GM18498 (cell line): ENCODE measurements at regions not wholly inside any gene's neighbourhood (a gene's known extent, or its start where the extent isn't known, plus 50 kb on each side); places are given as distances from the start of the nearest gene placed in this dataset.

Experiments used
- ATAC-seq: cut with Tn5 transposase; IDR thresholded peaks from one replicate; pipeline ENCODE4 v1.9.1; 2021; ENCODE audit warnings: mild to moderate bottlenecking, moderate library complexity; ENCODE audit not compliant: unreplicated experiment

DNA sequence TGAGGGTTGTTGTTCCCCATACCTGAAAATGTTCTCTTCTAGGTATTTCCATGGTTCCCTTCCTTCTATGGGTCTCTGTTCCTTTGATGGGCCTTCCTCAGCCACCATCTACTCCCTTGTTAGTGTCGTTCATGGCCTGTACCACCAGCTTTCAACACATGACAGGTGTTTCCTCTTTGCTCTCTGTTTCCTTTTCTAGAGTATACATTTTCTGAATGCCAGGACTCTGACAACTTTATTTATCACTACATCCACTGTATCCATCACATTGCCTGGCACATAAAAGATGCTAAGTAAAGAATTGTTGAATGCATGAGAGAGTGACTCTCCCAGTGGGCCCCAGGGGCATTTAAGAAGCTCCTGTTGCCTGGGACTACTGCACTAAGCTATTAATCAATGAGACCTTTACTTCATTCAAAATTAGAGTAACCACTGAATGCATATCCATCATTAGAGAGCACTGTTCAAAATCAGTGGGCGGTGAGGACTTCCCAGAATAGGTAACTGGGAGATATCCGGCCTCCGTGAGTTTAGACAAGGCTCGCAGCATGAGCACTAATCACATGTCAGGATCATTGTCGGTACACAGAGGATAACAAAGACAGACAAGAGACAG, 255.0 kb downstream of the CBLN1 start:
- ATAC-seq: no peak

DNA sequence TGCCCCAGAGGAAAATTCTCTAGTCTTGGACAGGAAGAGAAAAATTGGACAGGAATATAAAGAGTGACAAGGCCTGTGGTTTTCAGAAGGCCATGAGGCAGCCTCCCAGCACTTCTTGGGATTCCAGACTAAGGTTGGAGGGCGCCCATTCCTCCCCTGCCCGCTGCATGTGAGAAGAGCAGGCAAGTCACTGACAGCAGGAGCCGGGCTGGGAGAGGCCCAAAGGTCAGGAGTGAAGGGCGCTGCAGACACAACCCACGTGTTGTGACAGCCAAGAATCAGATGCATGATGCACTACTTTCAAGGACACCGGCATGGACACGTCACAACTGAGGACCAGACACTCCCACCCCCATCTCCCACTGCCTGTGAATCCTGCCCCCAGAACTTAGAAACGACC, 256.7 kb downstream of the CBLN1 start:
- ATAC-seq: no peak

DNA sequence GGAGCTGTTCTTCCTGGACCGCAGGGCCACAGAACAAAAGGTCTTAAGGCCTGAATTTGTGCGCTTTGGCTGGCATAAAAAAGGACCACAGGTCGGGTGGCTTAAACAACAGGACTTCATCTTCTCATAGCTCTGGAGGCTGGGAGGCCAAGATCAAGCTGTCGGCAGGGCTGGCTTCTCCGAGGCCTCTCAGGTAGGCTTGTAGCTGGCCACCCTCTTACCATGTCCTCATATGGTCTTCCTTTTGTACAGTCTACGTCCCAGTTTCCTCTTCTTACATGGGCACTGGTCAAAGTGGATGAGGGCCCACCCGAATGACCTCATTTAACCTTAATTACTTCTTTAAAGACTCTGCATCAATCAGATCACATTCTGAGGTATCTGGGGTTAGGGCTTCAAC, 257.6 kb downstream of the CBLN1 start:
- no peak for ATAC-seq

DNA sequence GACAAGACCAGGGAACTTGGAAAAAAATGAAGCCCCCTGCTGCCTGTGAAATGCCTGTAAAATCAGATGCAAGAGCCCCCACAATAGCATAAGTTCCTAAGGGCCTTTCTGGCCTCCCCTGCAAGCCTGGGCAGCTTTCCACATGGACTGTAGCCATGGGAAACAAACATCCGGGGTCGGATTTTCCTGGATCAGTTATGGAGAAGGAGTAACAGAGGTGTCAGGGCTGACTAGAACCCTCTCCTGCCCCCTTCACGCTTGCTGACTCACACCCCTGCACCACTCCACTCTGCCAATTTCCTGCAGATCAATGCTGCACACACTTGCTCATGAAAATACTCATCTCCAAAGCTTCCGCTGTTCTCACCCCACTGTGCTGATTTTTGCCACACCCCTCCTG, 258.6 kb downstream of the CBLN1 start:
- no peak for ATAC-seq

DNA sequence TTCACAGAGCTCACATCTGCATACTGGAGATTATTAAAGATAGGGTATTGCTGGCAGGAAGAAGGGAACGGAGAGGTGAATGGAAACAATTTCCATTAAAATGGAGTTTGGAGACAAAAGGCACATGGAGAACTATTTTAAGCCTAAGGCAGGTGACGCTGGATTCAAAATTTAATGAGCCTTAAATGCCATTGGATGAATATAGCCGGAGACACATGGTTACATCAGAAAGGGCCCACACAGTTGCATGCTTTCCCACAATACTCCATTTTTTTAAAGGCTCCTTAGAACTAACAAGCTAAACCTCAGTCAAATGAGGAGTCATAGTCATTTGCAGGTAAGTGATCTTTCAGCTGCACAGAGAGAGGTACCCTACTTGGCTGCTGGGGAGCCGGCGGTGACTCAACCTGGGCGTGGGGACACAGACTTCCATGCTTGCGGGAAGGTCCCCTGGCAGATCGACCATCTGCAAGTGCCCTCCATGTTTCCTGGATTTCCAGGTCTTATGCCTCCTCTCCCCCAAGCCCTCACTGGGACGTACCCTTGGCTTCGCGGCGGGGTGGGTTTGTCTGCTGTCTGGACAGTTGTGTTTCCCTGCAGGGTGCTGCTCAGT, 259.2 kb downstream of the CBLN1 start:
- no peak for ATAC-seq

DNA sequence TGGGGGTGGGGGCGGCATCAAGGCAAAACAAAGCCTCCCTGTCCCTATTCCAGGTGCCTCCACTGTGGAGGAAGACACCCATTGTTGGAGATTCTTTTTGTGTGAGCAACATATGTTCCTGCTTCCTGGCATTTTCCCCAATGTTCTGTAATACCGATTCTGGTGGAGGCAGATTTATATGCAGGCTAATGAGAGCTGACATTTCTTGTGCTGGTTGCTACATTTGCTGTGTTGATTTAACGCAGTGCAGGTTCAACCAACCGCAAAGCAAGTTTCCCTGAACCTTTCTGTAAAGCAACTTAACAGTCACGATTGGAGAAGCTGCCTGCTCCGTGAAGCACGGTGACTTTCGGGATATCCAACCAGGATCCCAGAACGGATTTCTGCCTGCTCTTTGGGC, 260.5 kb downstream of the CBLN1 start:
- ATAC-seq: no peak

DNA sequence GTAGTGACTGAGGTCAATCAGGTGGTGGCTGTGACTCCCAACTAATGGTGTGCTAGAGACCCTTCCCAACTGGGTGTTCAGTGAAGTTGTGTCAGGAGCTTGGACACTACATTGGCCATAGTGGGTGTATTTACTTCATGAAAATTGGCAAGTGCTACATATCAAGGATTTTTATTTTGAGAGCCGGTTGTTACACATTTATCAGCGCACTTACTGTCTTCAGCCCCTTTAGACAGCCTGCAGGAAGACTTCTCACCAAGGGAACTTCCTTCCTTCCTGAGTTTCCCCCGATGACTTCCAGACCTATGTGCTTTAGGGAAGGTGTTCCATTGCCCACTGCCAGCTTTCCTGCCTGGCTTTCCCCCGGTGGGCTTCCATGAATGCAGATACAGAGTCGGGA, 261.2 kb downstream of the CBLN1 start:
- no peak for ATAC-seq

DNA sequence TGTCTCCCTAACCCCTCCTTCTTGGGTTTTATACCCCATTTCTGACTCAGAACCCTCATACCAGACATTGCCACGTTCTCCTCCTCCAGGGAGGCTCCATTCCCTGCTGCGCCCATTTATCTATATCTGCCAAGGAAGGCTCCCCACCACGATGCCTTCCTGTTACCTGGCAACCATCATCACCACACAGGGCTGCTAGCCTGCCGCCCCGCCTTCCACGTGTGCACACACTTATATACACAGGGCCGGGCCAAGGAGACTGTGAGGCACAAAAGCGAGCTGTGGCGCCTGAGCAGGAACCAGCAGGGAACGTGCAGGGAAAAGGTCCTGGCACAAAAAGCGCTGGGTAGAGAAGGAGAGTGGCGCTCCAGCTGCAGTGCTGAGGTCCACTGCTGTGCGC, 261.8 kb downstream of the CBLN1 start:
- ATAC-seq: no peak

DNA sequence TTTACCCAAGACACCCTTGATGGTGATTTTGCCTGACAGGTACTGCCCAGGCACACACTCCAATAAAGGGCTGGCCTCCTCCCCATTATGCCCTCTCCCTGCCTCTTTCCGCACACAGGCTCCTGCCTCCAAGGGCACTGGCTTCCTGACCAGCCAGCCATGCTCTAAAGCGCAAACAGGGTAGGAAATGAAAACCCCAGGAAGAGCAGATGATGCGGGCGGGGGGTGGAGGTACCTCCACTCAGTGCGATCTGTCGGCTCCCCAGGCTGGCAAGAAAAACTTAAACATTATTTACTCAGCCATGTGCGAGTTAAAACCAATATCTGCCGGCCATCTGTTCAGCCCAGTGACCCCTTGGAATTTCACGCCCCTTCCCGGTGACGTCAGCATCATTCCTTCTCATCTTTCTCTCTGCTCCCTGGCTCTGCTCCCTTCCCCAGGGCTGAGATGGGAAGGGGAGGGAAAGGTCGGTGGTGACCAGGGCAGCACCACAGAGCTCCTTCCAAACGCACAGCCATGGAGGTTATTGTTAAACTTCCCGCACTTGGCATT, 262.5 kb downstream of the CBLN1 start:
- ATAC-seq: no peak

DNA sequence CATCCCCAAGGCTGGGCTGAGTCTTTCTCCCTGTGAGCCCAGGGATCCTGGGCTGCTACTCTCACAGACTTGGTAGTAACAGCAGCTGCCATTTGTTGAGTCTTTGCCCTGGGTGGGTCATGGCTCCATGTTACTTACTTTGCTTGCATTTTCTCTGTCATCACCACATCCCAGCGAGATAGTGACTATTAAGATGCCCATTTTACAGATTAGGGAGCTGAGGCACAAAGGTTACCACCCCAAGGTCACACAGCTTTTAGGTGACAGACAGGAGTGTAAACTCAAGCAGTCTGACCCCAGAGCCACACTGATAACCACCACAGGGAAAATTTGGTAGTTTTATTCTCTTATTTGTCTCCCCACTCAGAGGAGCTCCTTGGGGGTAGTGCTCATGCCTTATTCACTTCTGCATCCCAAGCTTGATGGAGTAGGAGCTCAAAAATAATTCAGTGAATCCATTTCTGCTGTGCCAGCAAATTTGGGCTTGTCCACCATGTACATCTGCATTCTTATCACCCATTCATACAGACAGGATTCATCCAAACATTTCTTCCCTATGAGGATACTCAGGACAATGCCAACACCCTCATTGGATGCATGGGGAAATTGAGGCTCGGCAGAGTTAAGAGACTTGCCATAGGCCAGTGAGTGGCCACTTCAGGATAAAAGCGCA, 263.2 kb downstream of the CBLN1 start:
- no peak for ATAC-seq

DNA sequence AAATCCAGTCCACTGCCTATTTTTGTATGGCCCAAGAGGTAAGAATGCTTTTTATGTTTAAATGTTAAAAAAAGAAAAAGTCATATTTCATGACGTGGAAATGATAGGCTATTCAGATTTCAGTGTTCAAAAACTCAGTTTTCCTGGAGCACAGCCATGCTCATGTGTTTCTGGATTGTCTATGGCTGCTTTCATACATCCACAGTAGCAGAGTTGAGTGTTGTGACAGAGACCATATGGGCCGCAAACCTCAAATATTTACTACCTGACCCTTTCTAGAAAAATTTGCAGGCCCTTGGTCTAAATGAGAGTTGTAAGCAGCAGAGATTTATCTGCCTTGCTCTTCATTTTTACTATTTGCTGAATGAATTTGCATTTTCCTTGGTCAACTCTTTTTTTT, 264.1 kb downstream of the CBLN1 start:
- ATAC-seq: no peak

DNA sequence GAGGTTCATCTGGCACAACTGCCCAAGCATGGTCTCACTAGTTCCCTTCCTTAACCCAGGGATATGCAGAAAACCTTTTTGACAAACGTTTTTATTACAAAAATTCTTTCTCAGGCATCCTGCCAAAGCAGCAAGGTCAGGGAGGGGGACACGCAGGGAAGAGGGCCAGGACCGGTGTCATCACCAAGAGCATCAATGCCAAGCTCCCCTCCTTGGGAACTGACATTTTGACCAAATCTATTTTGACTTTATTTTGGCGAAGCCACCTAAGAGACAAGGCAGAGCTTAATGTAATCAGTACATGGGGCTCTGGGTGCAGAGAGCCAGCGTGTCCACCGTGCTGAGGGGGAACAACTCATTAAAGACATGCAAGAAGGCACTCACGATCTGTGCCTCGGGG, 265.2 kb downstream of the CBLN1 start:
- ATAC-seq: no peak

DNA sequence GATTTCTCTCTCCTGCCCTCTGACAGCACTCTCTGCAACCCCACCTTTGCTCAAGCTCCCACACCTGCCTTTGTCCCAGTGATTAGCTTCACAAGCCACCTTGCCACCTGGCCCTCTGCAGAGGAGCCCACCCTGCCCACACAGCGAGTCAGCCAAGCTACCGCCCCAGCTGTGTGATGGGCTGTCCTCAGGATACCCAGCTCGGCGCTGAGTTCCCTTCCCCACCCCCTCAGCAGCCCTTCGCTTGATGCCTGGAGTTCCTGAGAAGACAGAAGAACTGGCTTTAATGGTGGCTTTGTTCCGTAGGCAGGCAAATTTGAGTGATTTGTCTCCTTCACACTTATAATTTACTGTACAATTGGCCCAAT, 266.4 kb downstream of the CBLN1 start:
- ATAC-seq: no peak

DNA sequence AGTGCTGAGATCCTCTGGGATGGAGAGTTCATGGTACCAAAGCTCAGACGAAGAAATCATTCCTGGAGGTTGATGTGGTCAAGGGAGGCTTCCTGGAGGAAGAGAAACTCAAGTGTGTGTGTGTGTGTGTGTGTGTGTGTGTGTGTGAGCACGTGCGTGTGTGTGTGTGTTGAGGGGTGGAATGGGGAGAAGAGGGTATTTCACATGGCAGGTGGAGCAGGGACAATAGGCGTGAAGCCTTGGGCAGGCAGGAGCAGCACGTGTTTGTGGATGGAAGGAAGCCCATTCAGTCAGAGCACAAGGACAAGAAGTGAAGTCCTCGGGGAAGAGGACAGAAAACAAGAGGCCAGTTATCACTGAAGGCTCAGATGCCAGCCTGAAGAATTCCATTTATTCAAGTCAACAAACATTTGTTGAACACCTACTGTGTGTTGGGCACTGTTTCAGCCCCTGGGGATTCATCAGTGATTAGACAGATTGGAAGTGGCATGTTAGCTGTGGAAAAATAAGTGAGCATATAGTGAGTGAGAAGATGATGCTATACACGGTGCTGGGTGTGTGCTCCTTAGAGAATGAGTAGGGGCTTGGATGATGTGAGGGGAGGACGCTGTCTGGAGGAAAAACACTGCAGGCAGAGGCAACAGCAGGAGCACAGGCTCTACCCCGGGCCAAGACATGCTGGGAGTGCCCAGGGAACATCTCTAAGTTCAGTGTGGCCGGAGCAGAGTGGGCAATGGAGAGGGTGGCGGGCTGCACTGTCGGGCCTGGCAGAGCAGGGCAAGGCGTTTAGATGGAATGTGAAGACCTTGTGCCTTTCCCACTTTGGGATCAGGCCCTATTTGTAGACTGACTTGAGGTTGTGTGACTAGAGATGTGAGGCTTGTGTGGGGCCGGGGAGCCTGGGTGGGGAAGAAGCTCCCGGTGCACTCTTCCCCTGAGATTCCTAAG, 267.1 kb downstream of the CBLN1 start:
- no peak for ATAC-seq

DNA sequence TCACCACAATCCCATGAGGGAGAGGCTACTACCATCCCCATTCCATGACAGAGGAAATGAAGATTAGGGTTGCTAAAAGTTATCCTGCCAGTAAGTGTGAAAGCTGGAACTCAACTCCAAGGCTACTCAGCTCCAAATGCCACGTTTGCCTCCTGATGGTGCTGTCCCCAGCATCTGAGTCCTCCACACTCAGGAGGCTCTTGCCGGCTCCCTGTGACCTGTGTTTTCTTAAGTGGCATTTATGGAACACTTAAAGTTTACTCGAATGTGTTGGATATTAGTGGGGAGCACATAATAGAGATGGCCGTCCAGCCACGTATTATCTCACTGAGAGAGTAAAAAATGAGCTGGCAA, 267.9 kb downstream of the CBLN1 start:
- ATAC-seq: no peak

DNA sequence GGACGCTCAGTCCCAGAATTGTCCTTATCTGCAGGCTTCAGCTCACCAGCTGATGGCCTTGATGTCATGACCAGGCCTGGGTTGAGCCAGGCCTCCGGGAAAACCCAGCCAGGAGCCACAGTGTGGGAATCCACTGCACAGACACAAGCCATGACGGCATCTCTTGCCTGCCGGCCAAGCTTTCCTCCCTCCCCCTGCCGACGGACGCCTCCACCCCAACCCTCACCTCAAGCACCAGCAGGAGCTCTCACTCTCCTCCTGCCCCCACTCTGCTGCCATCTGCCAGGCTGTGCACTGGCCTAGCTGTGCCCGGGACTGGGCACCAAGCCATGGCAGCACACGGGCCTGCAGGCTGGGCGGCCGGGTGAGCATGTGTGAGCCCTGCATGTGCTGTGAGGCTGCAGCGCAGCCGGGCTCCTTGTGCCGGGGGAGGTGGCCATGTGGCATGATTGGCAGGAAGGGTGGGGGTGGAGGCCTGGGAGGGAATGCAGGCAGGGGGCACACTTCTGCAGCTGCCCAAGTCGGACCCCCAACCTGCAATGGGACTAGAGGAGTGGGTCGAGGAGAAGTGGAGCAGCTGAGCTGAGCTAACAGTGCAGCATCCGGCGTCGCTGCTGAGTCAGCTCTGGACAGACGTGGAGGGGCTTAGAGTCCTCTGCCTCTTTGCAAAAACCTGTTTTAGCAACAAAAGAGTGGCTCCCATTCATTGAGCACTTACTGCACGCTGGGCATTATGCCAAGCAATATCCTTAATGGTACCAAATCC, 268.5 kb downstream of the CBLN1 start:
- ATAC-seq: no peak

DNA sequence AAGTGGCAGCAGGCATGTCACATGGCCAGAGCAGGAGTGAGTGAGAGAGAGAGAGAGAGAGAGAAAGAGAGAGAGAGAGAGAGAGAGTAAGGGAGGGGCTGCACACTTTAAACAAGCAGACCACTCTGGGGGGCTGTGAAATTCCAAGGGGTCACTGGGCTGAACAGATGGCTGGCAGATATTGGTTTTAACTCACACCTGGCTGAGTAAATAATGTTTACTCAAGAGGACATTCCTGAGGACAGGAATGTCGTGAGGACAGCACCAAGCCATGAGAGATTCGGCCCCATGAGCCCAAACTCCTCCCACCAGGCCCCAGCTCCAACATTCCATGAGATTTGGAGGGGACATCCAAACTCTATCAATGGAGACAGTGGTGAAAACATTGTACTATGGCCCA, 269.7 kb downstream of the CBLN1 start:
- no peak for ATAC-seq

DNA sequence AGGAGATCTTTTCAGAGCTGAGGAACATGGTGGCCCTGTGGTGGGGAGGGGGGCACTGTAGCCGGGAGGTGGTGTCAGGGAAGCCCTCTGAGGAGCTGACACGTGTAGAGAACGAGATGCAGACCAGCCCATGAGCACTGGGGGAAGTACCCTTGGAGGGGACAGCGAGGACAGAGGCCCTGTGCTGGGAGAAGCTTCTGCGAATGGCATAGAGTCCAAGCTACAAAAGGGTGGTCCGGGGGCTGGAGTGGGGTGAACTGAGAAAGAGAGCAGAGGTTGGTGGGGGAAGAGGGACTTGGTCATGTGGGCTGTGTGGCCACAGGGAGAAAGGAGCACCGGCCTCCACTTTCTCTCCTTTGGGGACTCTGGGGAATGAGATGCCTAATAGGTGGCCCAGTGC, 270.8 kb downstream of the CBLN1 start:
- ATAC-seq: no peak

DNA sequence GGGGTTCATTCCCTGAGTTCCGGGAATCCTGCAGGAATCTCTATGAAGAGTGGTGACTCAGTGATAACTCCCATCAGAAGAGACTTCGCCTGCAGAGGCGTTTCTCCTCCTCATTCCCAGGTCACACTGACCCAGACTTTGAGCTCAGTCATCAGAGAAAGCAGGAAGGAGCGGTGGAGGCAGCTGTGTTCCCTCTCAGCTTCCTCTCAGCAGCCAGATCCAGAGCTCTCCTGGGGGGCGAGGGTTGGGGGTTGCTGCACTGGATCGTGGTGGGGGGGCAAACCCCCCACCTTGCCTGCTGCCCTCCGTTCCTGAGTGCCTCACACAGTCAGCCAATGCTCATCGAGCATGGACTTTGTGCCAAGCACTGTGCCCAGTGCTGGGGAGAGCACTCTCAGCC, 271.2 kb downstream of the CBLN1 start:
- no peak for ATAC-seq

DNA sequence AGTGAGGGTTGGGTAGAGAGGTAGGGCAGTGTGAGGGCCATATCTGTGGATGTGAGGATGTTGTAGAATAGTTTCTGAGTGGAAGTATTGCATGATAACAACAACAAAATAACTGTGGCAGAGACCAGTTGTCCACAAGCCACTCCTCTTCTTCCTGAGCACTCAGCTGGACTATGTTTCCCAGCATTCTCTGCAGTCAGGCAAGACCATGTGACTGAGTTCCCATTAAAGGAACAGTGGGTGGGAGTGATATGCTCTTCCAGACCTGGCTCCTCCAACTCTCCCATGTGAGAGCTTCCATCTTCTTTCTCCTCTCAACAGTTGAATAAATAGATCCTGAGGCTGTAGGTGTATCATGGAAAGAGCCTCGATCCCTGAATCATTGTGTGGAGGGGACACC, 272.4 kb downstream of the CBLN1 start:
- ATAC-seq: no peak

DNA sequence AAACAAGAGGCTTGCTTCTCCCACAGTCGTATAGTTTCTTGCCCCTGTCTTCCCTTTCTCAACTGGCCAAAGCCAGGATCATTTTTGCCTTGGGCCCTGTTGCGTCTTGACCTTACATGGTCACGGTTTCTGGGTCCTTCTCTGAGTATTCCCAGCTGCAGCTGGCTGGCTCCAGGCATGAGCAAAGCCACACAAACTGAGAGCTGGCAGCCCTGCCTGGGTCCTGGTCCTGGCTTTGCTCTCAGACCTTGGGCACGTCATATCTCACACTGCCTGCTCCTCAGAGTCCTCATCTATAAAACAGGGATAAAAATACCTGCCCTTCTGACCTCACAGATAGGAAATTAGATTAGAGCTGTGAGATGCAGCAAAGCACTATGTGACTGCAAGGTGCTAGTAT, 277.6 kb downstream of the CBLN1 start:
- no peak for ATAC-seq
